ENCODE measurements at regions not wholly inside any gene's neighbourhood (a gene's known extent, or its start where the extent isn't known, plus 50 kb on each side); places are given as distances from the start of the nearest gene placed in this dataset.

DNA sequence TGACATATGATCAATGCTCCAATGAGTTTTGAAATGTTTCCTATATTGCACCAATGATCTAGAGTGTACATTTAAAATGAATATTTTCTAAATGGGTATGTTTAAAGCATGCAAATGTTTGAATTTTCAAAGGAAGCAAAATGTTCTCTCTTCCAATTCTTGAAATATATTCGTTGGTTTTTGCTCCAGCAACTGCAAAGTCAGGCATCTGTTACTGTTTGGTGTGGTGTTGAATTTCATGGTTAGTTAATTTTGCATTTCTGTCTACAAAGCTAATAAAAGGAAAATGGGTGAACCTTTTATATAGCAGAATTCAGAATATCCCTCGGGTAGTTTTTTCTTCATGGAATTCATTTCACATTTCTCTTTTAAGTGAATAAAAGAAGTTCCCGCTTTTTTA, 1018.3 kb downstream of the GRIK2 start (continued):
- TF ChIP-seq CBX5 (IDR thresholded peaks at IDR 0.05; ENCODE audit: low read depth): no peak
- no peak for TF ChIP-seq REST (IDR thresholded peaks at IDR 0.05; ENCODE audit: low read depth, low read length)

GRCh38 chr6:102407886-102408741, 1014.6 kb downstream of the GRIK2 start:
- H2AFZ ChIP-seq (ENCODE audit: control insufficient read depth, low read depth, low read length): no peak overlapping the region
- DNase-seq (ENCODE audit: low read depth, low spot score) (no peak), FAIRE-seq (no peak), ATAC-seq (no peak)
- ChIA-PET SMC1A (ENCODE audit: uncharacterized antibody, unreplicated experiment) (no interaction called here), CTCF (no interaction called here), POLR2A (no interaction called here), RAD21 (ENCODE audit: unreplicated experiment) (no interaction called here)
- in situ Hi-C loops (cut with MboI): no loop called here
- H3K4me2 ChIP-seq (ENCODE audit: control insufficient read depth, insufficient read depth): no peak overlapping the region
- BruUV-seq (replicated peaks): no TSS peak
- H3K27ac ChIP-seq (ENCODE audit: control insufficient read depth, insufficient read depth): no peak overlapping the region
- H3K36me3 ChIP-seq (ENCODE audit: control insufficient read depth in 2 of 2, insufficient read depth in 2 of 2, low read length in 1 of 2): no peaks in the 10 kb centered on the region
- H3K4me1 ChIP-seq (ENCODE audit: control insufficient read depth, insufficient read depth, low read length): no peaks in the 10 kb centered on the region
- no peaks in the 10 kb centered on the region for H4K20me1 ChIP-seq (ENCODE audit: control insufficient read depth, insufficient read depth)
- intact Hi-C loops (cut with micrococcal nuclease; ENCODE audit: unreplicated experiment): no loop called here
- H3K4me3 ChIP-seq: no peak overlapping the region
- H3K9ac ChIP-seq (ENCODE audit: control insufficient read depth, insufficient read depth, low read length): no peak overlapping the region
- H3K79me2 ChIP-seq (ENCODE audit: control insufficient read depth, insufficient read depth, low read length): no peaks in the 10 kb centered on the region
- H3K9me3 ChIP-seq (replicated peaks; ENCODE audit: control insufficient read depth, insufficient read depth, low read length): no peaks in the 10 kb centered on the region
- no peaks in the 10 kb centered on the region for H3K27me3 ChIP-seq (replicated peaks in 1 of 2; ENCODE audit: control insufficient read depth in 2 of 2, insufficient read depth in 2 of 2, low read length in 1 of 2)
- 42% methylated on average over 4 of the region's 4 CpGs for WGBS (ENCODE audit: insufficient coverage, insufficient replicate concordance, low lambda C conversion rate, missing lambda C conversion rate)
- TF ChIP-seq HDAC6 (IDR thresholded peaks at IDR 0.05; ENCODE audit: unreplicated experiment): no peak
- TF ChIP-seq, protein P1, sequence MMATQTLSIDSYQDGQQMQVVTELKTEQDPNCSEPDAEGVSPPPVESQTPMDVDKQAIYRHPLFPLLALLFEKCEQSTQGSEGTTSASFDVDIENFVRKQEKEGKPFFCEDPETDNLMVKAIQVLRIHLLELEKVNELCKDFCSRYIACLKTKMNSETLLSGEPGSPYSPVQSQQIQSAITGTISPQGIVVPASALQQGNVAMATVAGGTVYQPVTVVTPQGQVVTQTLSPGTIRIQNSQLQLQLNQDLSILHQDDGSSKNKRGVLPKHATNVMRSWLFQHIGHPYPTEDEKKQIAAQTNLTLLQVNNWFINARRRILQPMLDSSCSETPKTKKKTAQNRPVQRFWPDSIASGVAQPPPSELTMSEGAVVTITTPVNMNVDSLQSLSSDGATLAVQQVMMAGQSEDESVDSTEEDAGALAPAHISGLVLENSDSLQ (IDR thresholded peaks at IDR 0.05): no peak
- no peak for TF ChIP-seq NFXL1 (IDR thresholded peaks at IDR 0.05; ENCODE audit: borderline replicate concordance)
- TF ChIP-seq ZBTB4 (CRISPR knock-in tag; IDR thresholded peaks at IDR 0.05): no peak
- TF ChIP-seq ZSCAN29 (IDR thresholded peaks at IDR 0.05): no peak
- TF ChIP-seq POLR2A (IDR thresholded peaks at IDR 0.05; ENCODE audit: low read depth, low read length): no peak
- TF ChIP-seq CEBPB (IDR thresholded peaks at IDR 0.05; ENCODE audit: borderline replicate concordance in 1 of 2, low read depth in 2 of 2, low read length in 2 of 2): no peak
- no peak for TF ChIP-seq MTA2 (IDR thresholded peaks at IDR 0.05; ENCODE audit: low read depth)
